ENCODE measurements at regions not wholly inside any gene's neighbourhood (a gene's known extent, or its start where the extent isn't known, plus 50 kb on each side); places are given as distances from the start of the nearest gene placed in this dataset.
"Not testable (repeated sequence)": the region's sequence is repeated elsewhere in the genome, so short reads cannot be mapped to it uniquely, and the experiment has no call there.

DNA sequence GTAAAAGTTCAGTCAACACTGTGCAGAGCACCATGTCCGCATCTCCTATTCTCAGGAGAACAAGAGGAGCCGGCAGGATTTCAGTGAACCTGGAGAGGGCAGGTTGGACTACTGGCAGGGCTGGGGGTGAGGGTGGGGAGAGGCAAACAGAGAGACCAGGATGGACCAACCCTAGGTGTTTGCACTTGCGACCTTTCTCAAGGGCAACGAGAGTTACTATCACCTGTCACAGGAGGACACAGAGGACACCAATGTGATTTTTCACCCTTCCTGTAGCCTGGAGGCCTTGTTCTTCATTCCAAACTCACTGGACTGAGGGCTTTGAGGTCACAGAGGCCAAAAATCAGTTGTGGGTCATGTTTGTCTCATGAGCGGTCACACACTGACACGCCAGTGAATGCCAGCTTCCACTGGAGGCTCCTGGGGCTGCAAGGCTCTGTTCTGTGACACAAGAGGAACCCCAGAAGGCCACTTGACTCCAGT, 89.5 kb downstream of the CPN2 start:
- DNase-seq (ENCODE audit: low read depth in 1 of 2, low spot score in 1 of 2) = no peak
- Histone ChIP-seq H3K27me3 (no peaks in the 10 kb centered on the region), H3K4me1 (ENCODE audit: low read depth) (peaks cover 13% of the 10 kb centered on the region), H3K36me3 (no peaks in the 10 kb centered on the region), H3K9me3 (ENCODE audit: low read depth) (no peaks in the 10 kb centered on the region), H3K27ac (no peak overlapping the region), H3K4me3 (no peak overlapping the region)
- TF ChIP-seq, protein P1, sequence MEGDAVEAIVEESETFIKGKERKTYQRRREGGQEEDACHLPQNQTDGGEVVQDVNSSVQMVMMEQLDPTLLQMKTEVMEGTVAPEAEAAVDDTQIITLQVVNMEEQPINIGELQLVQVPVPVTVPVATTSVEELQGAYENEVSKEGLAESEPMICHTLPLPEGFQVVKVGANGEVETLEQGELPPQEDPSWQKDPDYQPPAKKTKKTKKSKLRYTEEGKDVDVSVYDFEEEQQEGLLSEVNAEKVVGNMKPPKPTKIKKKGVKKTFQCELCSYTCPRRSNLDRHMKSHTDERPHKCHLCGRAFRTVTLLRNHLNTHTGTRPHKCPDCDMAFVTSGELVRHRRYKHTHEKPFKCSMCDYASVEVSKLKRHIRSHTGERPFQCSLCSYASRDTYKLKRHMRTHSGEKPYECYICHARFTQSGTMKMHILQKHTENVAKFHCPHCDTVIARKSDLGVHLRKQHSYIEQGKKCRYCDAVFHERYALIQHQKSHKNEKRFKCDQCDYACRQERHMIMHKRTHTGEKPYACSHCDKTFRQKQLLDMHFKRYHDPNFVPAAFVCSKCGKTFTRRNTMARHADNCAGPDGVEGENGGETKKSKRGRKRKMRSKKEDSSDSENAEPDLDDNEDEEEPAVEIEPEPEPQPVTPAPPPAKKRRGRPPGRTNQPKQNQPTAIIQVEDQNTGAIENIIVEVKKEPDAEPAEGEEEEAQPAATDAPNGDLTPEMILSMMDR (IDR thresholded peaks at IDR 0.05; ENCODE audit: low read depth, low read length) = no peak

GRCh38 chr3:194262176-194262924, 88.8 kb downstream of the CPN2 start:
- peaks cover 13% of the 10 kb centered on the region for H3K4me1 ChIP-seq (ENCODE audit: low read depth)
- no peaks in the 10 kb centered on the region for H3K9me3 ChIP-seq (ENCODE audit: low read depth)
- no peaks in the 10 kb centered on the region for H3K36me3 ChIP-seq
- no peak for DNase-seq (ENCODE audit: low read depth in 1 of 2, low spot score in 1 of 2)
- no peaks in the 10 kb centered on the region for H3K27me3 ChIP-seq
- TF ChIP-seq, protein P1 (IDR thresholded peaks at IDR 0.05; ENCODE audit: low read depth, low read length) = no peak
- no peak overlapping the region for H3K4me3 ChIP-seq
- no peak overlapping the region for H3K27ac ChIP-seq

DNA sequence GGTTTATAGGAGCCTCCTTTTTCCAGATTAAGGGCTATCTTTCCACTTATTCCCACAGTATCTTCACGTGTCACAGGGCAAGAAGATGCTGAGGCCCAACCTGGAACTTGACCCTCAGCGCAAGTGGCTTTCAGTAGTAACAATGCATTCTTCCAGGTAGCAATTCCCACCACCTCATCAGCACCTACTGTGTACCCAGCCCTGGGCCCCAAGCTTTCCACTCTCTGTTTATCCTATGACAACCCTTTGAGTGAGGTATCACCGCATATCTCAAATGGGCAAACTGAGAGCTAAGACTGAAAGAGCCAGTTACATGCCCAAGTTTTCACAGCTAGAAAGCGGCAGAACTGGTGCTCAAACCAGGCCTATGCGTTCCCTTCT, 88.2 kb downstream of the CPN2 start:
- no peaks in the 10 kb centered on the region for H3K36me3 ChIP-seq
- no peaks in the 10 kb centered on the region for H3K9me3 ChIP-seq (ENCODE audit: low read depth)
- TF ChIP-seq, protein P1 (IDR thresholded peaks at IDR 0.05; ENCODE audit: low read depth, low read length) = no peak
- H3K4me1 ChIP-seq (ENCODE audit: low read depth) = peaks cover 13% of the 10 kb centered on the region
- no peak overlapping the region for H3K4me3 ChIP-seq
- no peak for DNase-seq (ENCODE audit: low read depth in 1 of 2, low spot score in 1 of 2)
- no peak overlapping the region for H3K27ac ChIP-seq
- H3K27me3 ChIP-seq = no peaks in the 10 kb centered on the region

- not testable (repeated sequence) for H3K36me3 ChIP-seq; H3K9me3 ChIP-seq (ENCODE audit: low read depth); DNase-seq (ENCODE audit: low read depth in 1 of 2, low spot score in 1 of 2); H3K27ac ChIP-seq; H3K4me3 ChIP-seq; H3K27me3 ChIP-seq
- H3K4me1 ChIP-seq (ENCODE audit: low read depth) = peaks cover 13% of the 10 kb centered on the region
These were observed 86.3 kb downstream of the CPN2 start for GRCh38 chr3:194264631-194265504.

DNA sequence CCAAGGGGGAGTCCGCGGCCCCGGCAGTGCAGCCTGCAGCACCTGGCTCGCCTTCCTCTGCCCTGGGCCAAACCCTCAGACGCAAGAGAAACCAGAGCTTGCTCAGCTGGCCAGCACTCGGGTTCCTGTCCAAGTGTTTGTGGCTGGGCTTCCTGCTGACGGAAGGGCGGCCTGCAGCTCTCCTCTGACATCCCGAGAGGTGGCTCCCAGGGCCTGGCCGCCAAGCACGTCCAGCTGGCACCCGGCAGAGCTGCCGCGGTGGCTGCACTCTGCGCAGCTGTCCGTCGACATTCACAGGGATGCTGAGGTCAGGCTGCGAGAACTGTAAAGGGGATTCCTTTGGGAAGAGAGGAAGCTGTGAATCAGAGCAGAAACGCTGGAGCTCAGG, 85.6 kb downstream of the CPN2 start:
- TF ChIP-seq, protein P1 (IDR thresholded peaks at IDR 0.05; ENCODE audit: low read depth, low read length) = no peak
- Histone ChIP-seq H3K4me3 (no peak overlapping the region), H3K36me3 (no peaks in the 10 kb centered on the region), H3K9me3 (ENCODE audit: low read depth) (no peaks in the 10 kb centered on the region), H3K27ac (no peak overlapping the region), H3K4me1 (ENCODE audit: low read depth) (peaks cover 13% of the 10 kb centered on the region), H3K27me3 (no peaks in the 10 kb centered on the region)
- peak in 1 of 2 donors; percentile 99 for DNase-seq (ENCODE audit: low read depth in 1 of 2, low spot score in 1 of 2)

All from cardiac muscle cell (in vitro differentiated cells and primary cell).